ENCODE measurements at regions not wholly inside any gene's neighbourhood (a gene's known extent, or its start where the extent isn't known, plus 50 kb on each side); places are given as distances from the start of the nearest gene placed in this dataset.

- no peak overlapping the region for H3K4me2 ChIP-seq (ENCODE audit: extremely low read depth, insufficient read depth, low read length)
- H3K27me3 ChIP-seq (ENCODE audit: control insufficient read depth, insufficient read depth, low read length), result no peaks in the 10 kb centered on the region
- no peaks in the 10 kb centered on the region for H3K9me3 ChIP-seq (ENCODE audit: control insufficient read depth, insufficient read depth, low read depth, low read length)
- H3K79me2 ChIP-seq (ENCODE audit: control insufficient read depth, insufficient read depth, low read length), result no peaks in the 10 kb centered on the region
- no peak overlapping the region for H3K4me3 ChIP-seq (replicated peaks in 1 of 4; ENCODE audit: control extremely low read depth in 1 of 4, insufficient read depth in 1 of 4, low read depth in 3 of 4, low read length in 4 of 4)
- H3K9ac ChIP-seq (ENCODE audit: insufficient read depth, low read length), result no peak overlapping the region
- TF ChIP-seq EZH2 (IDR thresholded peaks at IDR 0.05; ENCODE audit: low read length, missing control alignments) (no peak), CTCF (conservative IDR thresholded peaks at IDR 0.05 in 1 of 2, IDR thresholded peaks at IDR 0.05 in 1 of 2; ENCODE audit: low read depth in 1 of 2, low read length in 2 of 2) (no peak)
- H3K36me3 ChIP-seq (ENCODE audit: control insufficient read depth, insufficient read depth, low read length), result no peaks in the 10 kb centered on the region
- no peaks in the 10 kb centered on the region for H4K20me1 ChIP-seq (ENCODE audit: control insufficient read depth, extremely low read depth, insufficient read depth, low read length)
- DNase-seq (ENCODE audit: low read depth in 2 of 2), result no peak
- H2AFZ ChIP-seq (ENCODE audit: low read length), result no peak overlapping the region
- no peaks in the 10 kb centered on the region for H3K4me1 ChIP-seq (ENCODE audit: control insufficient read depth, extremely low read depth, insufficient read depth, low read length)
- H3K27ac ChIP-seq (ENCODE audit: insufficient read depth, low read length), result no peak overlapping the region
Measured at GRCh38 chr4:16344853-16345252, 118.6 kb upstream of the TAPT1 start.

GRCh38 chr4:16337936-16338335 is 111.7 kb upstream of the TAPT1 start:
- Histone ChIP-seq H3K27me3 (ENCODE audit: control insufficient read depth, insufficient read depth, low read length) (no peaks in the 10 kb centered on the region), H3K4me3 (replicated peaks in 1 of 4; ENCODE audit: control extremely low read depth in 1 of 4, insufficient read depth in 1 of 4, low read depth in 3 of 4, low read length in 4 of 4) (no peak overlapping the region), H3K9ac (ENCODE audit: insufficient read depth, low read length) (no peak overlapping the region), H3K79me2 (ENCODE audit: control insufficient read depth, insufficient read depth, low read length) (no peaks in the 10 kb centered on the region), H3K4me2 (ENCODE audit: extremely low read depth, insufficient read depth, low read length) (no peak overlapping the region), H3K27ac (ENCODE audit: insufficient read depth, low read length) (no peak overlapping the region), H3K36me3 (ENCODE audit: control insufficient read depth, insufficient read depth, low read length) (no peaks in the 10 kb centered on the region), H3K9me3 (ENCODE audit: control insufficient read depth, insufficient read depth, low read depth, low read length) (no peaks in the 10 kb centered on the region), H4K20me1 (ENCODE audit: control insufficient read depth, extremely low read depth, insufficient read depth, low read length) (no peaks in the 10 kb centered on the region), H2AFZ (ENCODE audit: low read length) (no peak overlapping the region), H3K4me1 (ENCODE audit: control insufficient read depth, extremely low read depth, insufficient read depth, low read length) (no peaks in the 10 kb centered on the region)
- TF ChIP-seq EZH2 (IDR thresholded peaks at IDR 0.05; ENCODE audit: low read length, missing control alignments) (no peak), CTCF (conservative IDR thresholded peaks at IDR 0.05 in 1 of 2, IDR thresholded peaks at IDR 0.05 in 1 of 2; ENCODE audit: low read depth in 1 of 2, low read length in 2 of 2) (no peak)
- peak in 1 of 2 donors; percentile 91 for DNase-seq (ENCODE audit: low read depth in 2 of 2)

- DNase-seq (ENCODE audit: low read depth in 2 of 2), result no peak
- H3K4me1 ChIP-seq (ENCODE audit: control insufficient read depth, extremely low read depth, insufficient read depth, low read length), result no peaks in the 10 kb centered on the region
- TF ChIP-seq CTCF (conservative IDR thresholded peaks at IDR 0.05 in 1 of 2, IDR thresholded peaks at IDR 0.05 in 1 of 2; ENCODE audit: low read depth in 1 of 2, low read length in 2 of 2) (no peak), EZH2 (IDR thresholded peaks at IDR 0.05; ENCODE audit: low read length, missing control alignments) (no peak)
- no peak overlapping the region for H3K27ac ChIP-seq (ENCODE audit: insufficient read depth, low read length)
- no peaks in the 10 kb centered on the region for H3K79me2 ChIP-seq (ENCODE audit: control insufficient read depth, insufficient read depth, low read length)
- no peak overlapping the region for H2AFZ ChIP-seq (ENCODE audit: low read length)
- H3K4me3 ChIP-seq (replicated peaks in 1 of 4; ENCODE audit: control extremely low read depth in 1 of 4, insufficient read depth in 1 of 4, low read depth in 3 of 4, low read length in 4 of 4), result no peak overlapping the region
- H3K9me3 ChIP-seq (ENCODE audit: control insufficient read depth, insufficient read depth, low read depth, low read length), result no peaks in the 10 kb centered on the region
- H3K27me3 ChIP-seq (ENCODE audit: control insufficient read depth, insufficient read depth, low read length), result no peaks in the 10 kb centered on the region
- H3K4me2 ChIP-seq (ENCODE audit: extremely low read depth, insufficient read depth, low read length), result no peak overlapping the region
- H3K9ac ChIP-seq (ENCODE audit: insufficient read depth, low read length), result no peak overlapping the region
- no peaks in the 10 kb centered on the region for H3K36me3 ChIP-seq (ENCODE audit: control insufficient read depth, insufficient read depth, low read length)
- H4K20me1 ChIP-seq (ENCODE audit: control insufficient read depth, extremely low read depth, insufficient read depth, low read length), result no peaks in the 10 kb centered on the region
Measured at GRCh38 chr4:16334601-16335000, 108.3 kb upstream of the TAPT1 start.
